Mesothelial cell of epicardium (in vitro differentiated cells): ENCODE measurements at regions not wholly inside any gene's neighbourhood (a gene's known extent, or its start where the extent isn't known, plus 50 kb on each side); places are given as distances from the start of the nearest gene placed in this dataset.
"Not testable (repeated sequence)": the region's sequence is repeated elsewhere in the genome, so short reads cannot be mapped to it uniquely, and the experiment has no call there.

Experiments used
- DNase-seq, 2 experiments: peaks; one replicate each; pipeline ENCODE4 v3.0.0; 2021; ENCODE audit warnings: low spot score in 2 of 2; ENCODE audit not compliant: unreplicated experiment in 2 of 2
- H3K27ac Mint-ChIP-seq: 2 replicates; pipeline ENCODE4 v1.8.0; 2021; ENCODE audit warnings: mixed read lengths
- H3K27me3 Mint-ChIP-seq: 2 replicates; pipeline ENCODE4 v1.8.0; 2021; ENCODE audit warnings: low read depth, mixed read lengths
- H3K36me3 Mint-ChIP-seq: 2 replicates; pipeline ENCODE4 v1.8.0; 2021; ENCODE audit warnings: mixed read lengths
- H3K4me1 Mint-ChIP-seq: 2 replicates; pipeline ENCODE4 v1.8.0; 2021; ENCODE audit warnings: mixed read lengths
- H3K4me3 Mint-ChIP-seq: 2 replicates; pipeline ENCODE4 v1.8.0; 2021; ENCODE audit warnings: mild to moderate bottlenecking, moderate library complexity, mixed read lengths
- H3K9me3 Mint-ChIP-seq: 2 replicates; pipeline ENCODE4 v1.8.0; 2021; ENCODE audit warnings: mixed read lengths
- TF ChIP-seq, protein P1 (sequence below): fragments of 200-600 bp; sonication (generic); IDR thresholded peaks from one replicate; pipeline ENCODE4 v1.5.0; 2021; ENCODE audit warnings: antibody characterized with exemption; ENCODE audit not compliant: unreplicated experiment

DNA sequence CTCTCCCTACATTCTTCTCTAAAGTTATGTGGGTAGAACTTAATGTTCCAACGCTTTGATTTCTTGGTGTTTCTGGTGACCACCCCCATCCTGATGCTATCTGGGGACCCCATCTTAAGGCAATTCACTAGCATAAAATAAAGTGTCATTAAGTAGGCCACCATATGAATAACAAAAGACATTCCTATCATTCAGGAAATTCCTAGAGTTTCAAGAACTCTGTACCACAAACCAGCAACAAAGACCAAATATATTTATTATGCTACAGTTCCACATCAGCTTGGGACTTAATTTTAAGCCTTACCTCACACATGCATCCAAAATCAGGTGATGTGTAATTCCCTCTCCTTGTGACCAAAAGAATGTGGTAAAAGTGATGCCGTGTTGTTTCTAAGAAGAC is 254.6 kb upstream of the LRRC4C start:
- peaks cover 6% of the 10 kb centered on the region for H3K4me1 Mint-ChIP-seq
- no peak overlapping the region for H3K27ac Mint-ChIP-seq
- TF ChIP-seq, protein P1, sequence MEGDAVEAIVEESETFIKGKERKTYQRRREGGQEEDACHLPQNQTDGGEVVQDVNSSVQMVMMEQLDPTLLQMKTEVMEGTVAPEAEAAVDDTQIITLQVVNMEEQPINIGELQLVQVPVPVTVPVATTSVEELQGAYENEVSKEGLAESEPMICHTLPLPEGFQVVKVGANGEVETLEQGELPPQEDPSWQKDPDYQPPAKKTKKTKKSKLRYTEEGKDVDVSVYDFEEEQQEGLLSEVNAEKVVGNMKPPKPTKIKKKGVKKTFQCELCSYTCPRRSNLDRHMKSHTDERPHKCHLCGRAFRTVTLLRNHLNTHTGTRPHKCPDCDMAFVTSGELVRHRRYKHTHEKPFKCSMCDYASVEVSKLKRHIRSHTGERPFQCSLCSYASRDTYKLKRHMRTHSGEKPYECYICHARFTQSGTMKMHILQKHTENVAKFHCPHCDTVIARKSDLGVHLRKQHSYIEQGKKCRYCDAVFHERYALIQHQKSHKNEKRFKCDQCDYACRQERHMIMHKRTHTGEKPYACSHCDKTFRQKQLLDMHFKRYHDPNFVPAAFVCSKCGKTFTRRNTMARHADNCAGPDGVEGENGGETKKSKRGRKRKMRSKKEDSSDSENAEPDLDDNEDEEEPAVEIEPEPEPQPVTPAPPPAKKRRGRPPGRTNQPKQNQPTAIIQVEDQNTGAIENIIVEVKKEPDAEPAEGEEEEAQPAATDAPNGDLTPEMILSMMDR = no peak
- DNase-seq = no peak
- no peak overlapping the region for H3K4me3 Mint-ChIP-seq
- no peaks in the 10 kb centered on the region for H3K36me3 Mint-ChIP-seq
- H3K27me3 Mint-ChIP-seq = no peaks in the 10 kb centered on the region
- no peaks in the 10 kb centered on the region for H3K9me3 Mint-ChIP-seq

DNA sequence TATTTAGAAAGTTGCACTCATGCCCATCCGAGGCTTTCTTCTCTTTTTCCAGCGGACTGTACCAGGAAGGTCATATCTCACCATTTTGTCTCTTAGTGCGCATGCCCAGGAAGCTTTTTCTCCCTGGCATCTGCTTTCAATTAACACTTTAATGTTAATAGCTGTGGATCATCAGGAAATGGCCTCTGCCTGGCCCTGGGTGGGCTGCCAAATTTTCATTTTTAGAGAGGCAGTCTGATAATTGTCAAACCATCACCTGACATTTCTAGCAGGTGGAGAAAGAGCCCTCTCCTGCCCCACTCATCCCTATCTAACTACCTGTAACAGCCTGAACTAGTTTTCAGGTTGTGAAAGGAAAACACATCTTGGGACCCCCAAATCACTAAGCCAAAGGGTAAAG is 257.4 kb upstream of the LRRC4C start:
- TF ChIP-seq, protein P1 = no peak
- Mint-ChIP-seq H3K27me3 (no peaks in the 10 kb centered on the region), H3K27ac (no peak overlapping the region), H3K9me3 (no peaks in the 10 kb centered on the region), H3K36me3 (no peaks in the 10 kb centered on the region), H3K4me1 (peaks cover 6% of the 10 kb centered on the region), H3K4me3 (no peak overlapping the region)
- no peak for DNase-seq

DNA sequence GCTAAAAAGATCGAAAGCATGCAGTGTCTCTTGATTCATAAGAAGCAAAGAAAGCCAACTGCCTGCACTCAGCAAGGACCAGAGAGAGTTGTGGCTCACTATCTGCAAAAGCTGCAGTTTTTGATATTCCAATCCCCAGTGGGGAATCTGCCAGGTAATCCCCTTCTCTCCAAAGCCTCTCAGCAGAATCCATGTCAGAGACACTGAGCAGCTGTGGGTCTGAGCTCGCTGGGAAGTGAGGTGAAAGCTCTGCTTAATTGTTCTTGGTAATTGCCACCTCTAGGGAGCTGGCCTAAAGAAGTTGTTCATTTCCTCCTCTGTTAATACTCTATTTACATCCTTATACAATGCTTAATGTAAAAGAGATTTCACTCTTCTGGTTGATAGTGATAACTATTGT is 261.3 kb upstream of the LRRC4C start:
- H3K9me3 Mint-ChIP-seq = peaks cover 20% of the 10 kb centered on the region
- H3K4me3 Mint-ChIP-seq = no peak overlapping the region
- no peak for DNase-seq
- no peaks in the 10 kb centered on the region for H3K27me3 Mint-ChIP-seq
- TF ChIP-seq, protein P1 = no peak
- H3K27ac Mint-ChIP-seq = no peak overlapping the region
- no peaks in the 10 kb centered on the region for H3K4me1 Mint-ChIP-seq
- H3K36me3 Mint-ChIP-seq = no peaks in the 10 kb centered on the region

DNA sequence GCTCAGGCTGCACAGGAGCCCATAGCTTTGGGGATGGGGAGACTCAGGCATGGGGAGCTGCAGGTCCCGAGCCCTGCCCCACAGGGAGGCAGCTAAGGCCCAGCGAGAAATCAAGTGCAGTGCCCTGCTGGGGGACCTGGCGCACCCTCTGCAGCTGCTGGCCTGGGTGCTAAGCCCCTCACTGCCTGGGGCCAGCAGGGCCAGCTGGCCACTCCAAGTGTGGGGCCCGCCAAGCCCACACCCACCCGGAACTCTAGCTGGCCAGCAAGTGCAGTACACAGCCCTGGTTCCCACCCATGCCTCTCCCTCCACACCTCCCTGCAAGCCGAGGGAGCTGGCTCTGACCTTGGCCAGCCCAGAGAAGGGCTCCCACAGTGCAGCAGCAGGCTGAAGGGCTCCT is 268.7 kb upstream of the LRRC4C start:
- not testable (repeated sequence) for H3K27ac Mint-ChIP-seq, H3K36me3 Mint-ChIP-seq, DNase-seq, H3K27me3 Mint-ChIP-seq, H3K4me1 Mint-ChIP-seq, H3K4me3 Mint-ChIP-seq
- peaks cover 36% of the 10 kb centered on the region for H3K9me3 Mint-ChIP-seq

DNA sequence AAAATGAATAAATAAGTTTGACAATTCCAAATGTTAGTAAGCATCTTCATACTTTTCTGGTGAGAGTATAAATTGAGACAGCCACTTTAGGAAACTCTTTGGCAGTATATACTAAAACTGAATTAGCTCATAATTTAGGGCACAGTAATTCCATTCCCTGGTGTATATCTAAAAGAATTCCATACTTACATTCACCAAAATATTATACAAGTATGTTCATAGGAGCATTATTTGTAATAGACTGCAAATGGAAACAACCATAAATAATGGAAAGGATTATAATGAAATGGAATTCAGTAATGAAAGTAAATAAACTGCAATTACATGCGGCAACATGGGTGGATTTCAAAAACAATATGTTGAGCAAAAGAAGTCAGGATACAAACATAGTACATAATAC is 315.8 kb upstream of the LRRC4C start:
- TF ChIP-seq, protein P1 = no peak
- H3K27ac Mint-ChIP-seq = no peak overlapping the region
- no peaks in the 10 kb centered on the region for H3K4me1 Mint-ChIP-seq
- no peak for DNase-seq
- H3K27me3 Mint-ChIP-seq = no peaks in the 10 kb centered on the region
- no peak overlapping the region for H3K4me3 Mint-ChIP-seq
- no peaks in the 10 kb centered on the region for H3K36me3 Mint-ChIP-seq
- peaks cover 32% of the 10 kb centered on the region for H3K9me3 Mint-ChIP-seq

DNA sequence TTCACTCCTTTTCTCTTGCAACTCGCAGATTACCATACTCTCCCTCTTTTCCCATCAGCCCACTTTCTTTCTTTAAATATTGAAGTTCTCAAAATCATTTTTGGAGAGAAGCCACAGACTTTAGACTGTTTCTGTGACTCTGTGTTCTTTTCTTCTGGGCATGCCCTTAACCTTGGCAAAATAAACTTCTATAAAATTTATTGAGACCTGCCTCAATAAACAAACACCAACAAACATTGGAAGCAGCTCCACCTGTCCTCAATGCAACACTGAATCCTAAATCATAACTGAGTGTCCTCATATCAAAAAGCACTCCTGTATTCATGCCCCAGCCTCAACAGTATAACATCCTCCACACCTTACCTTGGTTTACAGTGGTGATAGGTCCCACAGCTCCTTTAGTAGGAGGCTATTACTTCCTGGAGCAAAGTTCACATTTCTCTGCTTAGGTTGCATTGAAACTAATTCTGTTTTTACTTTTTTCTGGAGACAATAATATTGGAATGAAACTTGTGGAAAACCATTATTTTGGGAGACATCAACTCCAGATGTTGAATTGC is 320.0 kb upstream of the LRRC4C start:
- Mint-ChIP-seq H3K36me3 (no peaks in the 10 kb centered on the region), H3K27ac (no peak overlapping the region), H3K4me3 (no peak overlapping the region), H3K9me3 (peaks cover 13% of the 10 kb centered on the region), H3K4me1 (no peaks in the 10 kb centered on the region), H3K27me3 (no peaks in the 10 kb centered on the region)
- no peak for DNase-seq
- TF ChIP-seq, protein P1 = no peak
